A673 (cell line): ENCODE measurements at regions not wholly inside any gene's neighbourhood (a gene's known extent, or its start where the extent isn't known, plus 50 kb on each side); places are given as distances from the start of the nearest gene placed in this dataset.

Experiments used
- BruUV-seq: library from RNA; stranded (reverse); fragments of 400-500 nt; replicated peaks from 2 replicates; lab custom pipeline; 2021; lab: Mats Ljungman, UMichigan
- CTCF ChIA-PET: fragments of 300-600 bp; sonication (Branson Sonifier 250); formaldehyde crosslinking; loops from one replicate; lab custom pipeline; 2022; ENCODE audit warnings: antibody characterized with exemption; lab: Charles Lee
- POLR2A ChIA-PET: fragments of 300-600 bp; sonication (Branson Sonifier 250); formaldehyde crosslinking; loops from one replicate; lab custom pipeline; 2022; ENCODE audit warnings: antibody characterized with exemption; ENCODE audit not compliant: low non-redundant PET; lab: Charles Lee
- DNase-seq: peaks from one replicate; pipeline ENCODE4 v3.0.0-alpha.2; 2015; ENCODE audit warnings: low spot score
- H3K27ac ChIP-seq: fragments of 200-600 bp; sonication (generic); 2 replicates; pipeline ENCODE4 v1.5.1; 2016; ENCODE audit warnings: mixed run types, low read depth, mild to moderate bottlenecking, mixed read lengths, antibody characterized with exemption, low read length; ENCODE audit not compliant: poor library complexity, severe bottlenecking
- H3K27me3 ChIP-seq: fragments of 200-600 bp; sonication (generic); replicated peaks from 2 replicates; pipeline ENCODE4 v1.6.1; 2017; ENCODE audit warnings: mixed run types, low read depth, mild to moderate bottlenecking, mixed read lengths, antibody characterized with exemption, low read length; ENCODE audit not compliant: insufficient read depth, poor library complexity
- H3K36me3 ChIP-seq: fragments of 200-600 bp; sonication (generic); 2 replicates; pipeline ENCODE4 v1.6.1; 2016; ENCODE audit warnings: mixed run types, mild to moderate bottlenecking, mixed read lengths, antibody characterized with exemption, low read length; ENCODE audit not compliant: insufficient read depth, poor library complexity, severe bottlenecking
- H3K4me1 ChIP-seq: fragments of 200-600 bp; sonication (generic); 2 replicates; pipeline ENCODE4 v1.6.1; 2017; ENCODE audit warnings: mixed run types, mild to moderate bottlenecking, mixed read lengths, antibody characterized with exemption, low read length; ENCODE audit not compliant: insufficient read depth, poor library complexity, severe bottlenecking
- H3K4me3 ChIP-seq: fragments of 200-600 bp; sonication (generic); 2 replicates; pipeline ENCODE4 v1.5.1; 2016; ENCODE audit warnings: low read depth, mixed run types, mild to moderate bottlenecking, mixed read lengths, low read length; ENCODE audit not compliant: poor library complexity, severe bottlenecking
- H3K9me3 ChIP-seq: fragments of 200-600 bp; sonication (generic); 2 replicates; pipeline ENCODE4 v1.6.1; 2016; ENCODE audit warnings: mixed run types, low read depth, mild to moderate bottlenecking, mixed read lengths, antibody characterized with exemption, low read length; ENCODE audit not compliant: poor library complexity, severe bottlenecking
- EZH2 ChIP-seq: fragments of 200-600 bp; sonication (generic); IDR thresholded peaks from 2 replicates; pipeline ENCODE4 v1.6.1; 2017; ENCODE audit warnings: borderline replicate concordance, low read depth, mild to moderate bottlenecking, mixed read lengths, antibody characterized with exemption, low read length; ENCODE audit not compliant: poor library complexity, severe bottlenecking
- intact Hi-C: fragments of 100-400 bp; cut with micrococcal nuclease; formaldehyde crosslinking; loops from one replicate; pipeline ENCODE4 v1.10.0; 2022; ENCODE audit not compliant: unreplicated experiment
- TF ChIP-seq, protein P1 (sequence below): fragments of 300-800, 200-600 bp; sonication (generic); conservative IDR thresholded peaks from 2 replicates; pipeline ENCODE4 v1.5.1; 2017; ENCODE audit warnings: low read depth, mild to moderate bottlenecking, antibody characterized with exemption, low read length, moderate library complexity, mixed read lengths

DNA sequence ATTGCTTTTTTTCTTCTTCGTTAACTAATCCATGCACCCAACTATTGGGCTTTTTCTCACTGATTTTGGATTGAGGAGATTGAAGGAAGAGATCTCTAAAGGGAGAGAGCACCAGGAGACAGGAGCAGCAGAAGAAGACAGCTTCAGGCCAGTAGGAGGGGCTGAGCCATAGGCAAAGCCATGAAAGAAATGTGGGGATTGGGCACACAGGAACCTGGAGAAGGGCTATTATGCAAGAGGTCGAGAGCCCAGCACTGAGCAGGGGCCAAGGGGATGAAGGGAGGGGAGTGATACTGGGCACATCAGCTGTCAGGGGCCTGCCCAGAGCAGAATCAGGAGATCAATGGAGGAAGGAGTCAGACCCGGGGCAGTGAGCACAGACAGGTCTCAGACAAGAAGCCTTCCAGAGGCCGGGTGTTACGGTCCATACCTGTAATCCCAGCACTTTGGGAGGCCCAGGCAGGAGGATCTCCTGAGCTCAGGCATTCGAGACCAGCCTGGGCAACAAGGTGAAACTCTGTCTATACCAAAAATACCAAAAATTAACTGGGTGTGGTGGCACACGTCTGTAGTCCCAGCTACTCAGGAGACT is 140.9 kb downstream of the BCOR start:
- ChIA-PET POLR2A (no interaction called here), CTCF (no interaction called here)
- no peak overlapping the region for H3K4me3 ChIP-seq
- H3K27me3 ChIP-seq, result no peaks in the 10 kb centered on the region
- DNase-seq, result no peak
- H3K36me3 ChIP-seq, result no peaks in the 10 kb centered on the region
- BruUV-seq, result no TSS peak
- no peak overlapping the region for H3K27ac ChIP-seq
- intact Hi-C loops, result no loop called here
- peaks cover 6% of the 10 kb centered on the region for H3K4me1 ChIP-seq
- H3K9me3 ChIP-seq, result no peaks in the 10 kb centered on the region
- TF ChIP-seq EZH2, result no peak
- TF ChIP-seq, protein P1, sequence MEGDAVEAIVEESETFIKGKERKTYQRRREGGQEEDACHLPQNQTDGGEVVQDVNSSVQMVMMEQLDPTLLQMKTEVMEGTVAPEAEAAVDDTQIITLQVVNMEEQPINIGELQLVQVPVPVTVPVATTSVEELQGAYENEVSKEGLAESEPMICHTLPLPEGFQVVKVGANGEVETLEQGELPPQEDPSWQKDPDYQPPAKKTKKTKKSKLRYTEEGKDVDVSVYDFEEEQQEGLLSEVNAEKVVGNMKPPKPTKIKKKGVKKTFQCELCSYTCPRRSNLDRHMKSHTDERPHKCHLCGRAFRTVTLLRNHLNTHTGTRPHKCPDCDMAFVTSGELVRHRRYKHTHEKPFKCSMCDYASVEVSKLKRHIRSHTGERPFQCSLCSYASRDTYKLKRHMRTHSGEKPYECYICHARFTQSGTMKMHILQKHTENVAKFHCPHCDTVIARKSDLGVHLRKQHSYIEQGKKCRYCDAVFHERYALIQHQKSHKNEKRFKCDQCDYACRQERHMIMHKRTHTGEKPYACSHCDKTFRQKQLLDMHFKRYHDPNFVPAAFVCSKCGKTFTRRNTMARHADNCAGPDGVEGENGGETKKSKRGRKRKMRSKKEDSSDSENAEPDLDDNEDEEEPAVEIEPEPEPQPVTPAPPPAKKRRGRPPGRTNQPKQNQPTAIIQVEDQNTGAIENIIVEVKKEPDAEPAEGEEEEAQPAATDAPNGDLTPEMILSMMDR, result no peak

DNA sequence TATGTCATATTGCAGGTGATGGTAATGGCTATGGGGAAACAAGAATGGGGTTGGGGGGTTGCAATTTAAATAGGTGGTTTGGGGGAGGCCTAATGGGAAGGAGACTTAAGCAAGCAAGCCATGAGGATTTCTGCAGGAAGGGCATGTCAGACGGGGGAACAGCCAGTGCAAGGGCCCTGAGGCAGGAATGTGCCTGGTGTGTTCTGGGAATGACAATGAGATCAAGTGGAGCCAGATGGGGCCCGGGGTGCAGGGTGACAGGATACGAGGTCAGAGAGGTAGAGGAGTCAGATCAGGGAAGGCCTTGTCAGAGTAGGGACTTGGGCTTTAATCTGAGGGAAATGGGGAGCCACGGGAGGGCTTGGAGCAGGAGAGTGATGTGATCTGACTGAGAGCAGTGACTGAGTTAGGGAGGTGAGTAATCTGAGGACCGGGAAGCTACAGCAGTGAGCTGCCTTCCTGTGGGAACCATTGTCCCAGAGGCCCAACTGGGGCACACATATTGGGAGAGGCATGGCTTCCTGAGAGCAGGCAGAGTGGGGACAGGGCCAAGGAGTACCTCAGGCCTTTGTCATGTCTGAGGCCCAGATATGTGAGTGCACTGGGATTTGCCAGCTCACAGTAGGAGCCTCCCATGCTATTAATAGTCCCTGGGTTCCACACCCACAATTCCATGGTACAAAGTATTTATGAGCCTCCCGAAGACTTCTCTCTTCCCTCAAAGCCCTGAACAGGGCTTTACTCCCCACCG is 139.8 kb downstream of the BCOR start:
- ChIA-PET CTCF (no interaction called here), POLR2A (no interaction called here)
- intact Hi-C loops, result no loop called here
- Histone ChIP-seq H3K27ac (no peak overlapping the region), H3K4me3 (no peak overlapping the region), H3K27me3 (no peaks in the 10 kb centered on the region), H3K4me1 (peaks cover 6% of the 10 kb centered on the region), H3K36me3 (no peaks in the 10 kb centered on the region), H3K9me3 (no peaks in the 10 kb centered on the region)
- BruUV-seq, result no TSS peak
- DNase-seq, result no peak
- TF ChIP-seq, protein P1, result no peak
- no peak for TF ChIP-seq EZH2

DNA sequence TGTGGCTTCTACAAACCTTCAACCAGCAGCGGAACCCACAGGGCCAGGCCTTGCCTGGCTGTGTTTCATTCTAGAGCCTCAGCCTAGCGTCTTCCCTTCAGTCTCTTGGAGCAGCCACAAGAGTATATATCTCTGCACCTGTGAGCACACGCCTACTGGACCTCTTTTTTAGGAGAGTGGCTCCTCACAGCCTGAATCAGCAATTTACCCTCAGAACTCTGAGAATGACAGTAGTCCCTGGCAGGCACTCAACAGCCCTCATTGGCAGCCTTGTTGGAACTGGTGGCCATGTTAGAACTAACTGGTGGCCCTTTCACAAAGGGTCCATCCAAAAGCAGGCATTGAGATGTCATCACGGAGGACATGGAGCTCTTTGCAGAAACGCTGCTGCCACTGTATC is 138.9 kb downstream of the BCOR start:
- DNase-seq, result no peak
- intact Hi-C loops, result no loop called here
- Histone ChIP-seq H3K9me3 (no peaks in the 10 kb centered on the region), H3K27ac (no peak overlapping the region), H3K36me3 (no peaks in the 10 kb centered on the region), H3K27me3 (no peaks in the 10 kb centered on the region), H3K4me3 (no peak overlapping the region), H3K4me1 (peaks cover 6% of the 10 kb centered on the region)
- TF ChIP-seq EZH2, result no peak
- TF ChIP-seq, protein P1, result no peak
- BruUV-seq, result no TSS peak
- ChIA-PET CTCF (no interaction called here), POLR2A (no interaction called here)
